ENCODE measurements at regions not wholly inside any gene's neighbourhood (a gene's known extent, or its start where the extent isn't known, plus 50 kb on each side); places are given as distances from the start of the nearest gene placed in this dataset.
"Not testable (repeated sequence)": the region's sequence is repeated elsewhere in the genome, so short reads cannot be mapped to it uniquely, and the experiment has no call there.

GRCh38 chr21:32071620-32072019 is 198.8 kb downstream of the HUNK start:
- TF ChIP-seq CTCF (IDR thresholded peaks at IDR 0.05); POLR2A (IDR thresholded peaks at IDR 0.05; ENCODE audit: low read depth); EP300 (IDR thresholded peaks at IDR 0.05): not testable (repeated sequence)
